ENCODE measurements at regions not wholly inside any gene's neighbourhood (a gene's known extent, or its start where the extent isn't known, plus 50 kb on each side); places are given as distances from the start of the nearest gene placed in this dataset.

GRCh38 chr6:139539852-139540251 lies 165.4 kb upstream of the CITED2 start:
- in situ Hi-C loops (cut with MboI; ENCODE audit: low pct_unique_long_range_greater_than_20kb, low sequenced_read_pairs, unreplicated experiment) = no loop called here
- TF ChIP-seq, protein P1, sequence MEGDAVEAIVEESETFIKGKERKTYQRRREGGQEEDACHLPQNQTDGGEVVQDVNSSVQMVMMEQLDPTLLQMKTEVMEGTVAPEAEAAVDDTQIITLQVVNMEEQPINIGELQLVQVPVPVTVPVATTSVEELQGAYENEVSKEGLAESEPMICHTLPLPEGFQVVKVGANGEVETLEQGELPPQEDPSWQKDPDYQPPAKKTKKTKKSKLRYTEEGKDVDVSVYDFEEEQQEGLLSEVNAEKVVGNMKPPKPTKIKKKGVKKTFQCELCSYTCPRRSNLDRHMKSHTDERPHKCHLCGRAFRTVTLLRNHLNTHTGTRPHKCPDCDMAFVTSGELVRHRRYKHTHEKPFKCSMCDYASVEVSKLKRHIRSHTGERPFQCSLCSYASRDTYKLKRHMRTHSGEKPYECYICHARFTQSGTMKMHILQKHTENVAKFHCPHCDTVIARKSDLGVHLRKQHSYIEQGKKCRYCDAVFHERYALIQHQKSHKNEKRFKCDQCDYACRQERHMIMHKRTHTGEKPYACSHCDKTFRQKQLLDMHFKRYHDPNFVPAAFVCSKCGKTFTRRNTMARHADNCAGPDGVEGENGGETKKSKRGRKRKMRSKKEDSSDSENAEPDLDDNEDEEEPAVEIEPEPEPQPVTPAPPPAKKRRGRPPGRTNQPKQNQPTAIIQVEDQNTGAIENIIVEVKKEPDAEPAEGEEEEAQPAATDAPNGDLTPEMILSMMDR (IDR thresholded peaks at IDR 0.05; ENCODE audit: extremely low read depth, insufficient read depth, missing control alignments) = no peak
- no peak for DNase-seq (ENCODE audit: low spot score)

GRCh38 chr6:139538366-139538765 lies 163.9 kb upstream of the CITED2 start:
- in situ Hi-C loops (cut with MboI; ENCODE audit: low pct_unique_long_range_greater_than_20kb, low sequenced_read_pairs, unreplicated experiment) = no loop called here
- TF ChIP-seq, protein P1 (IDR thresholded peaks at IDR 0.05; ENCODE audit: extremely low read depth, insufficient read depth, missing control alignments) = no peak
- DNase-seq (ENCODE audit: low spot score) = no peak

- in situ Hi-C loops (cut with MboI; ENCODE audit: low pct_unique_long_range_greater_than_20kb, low sequenced_read_pairs, unreplicated experiment) = no loop called here
- TF ChIP-seq, protein P1 (IDR thresholded peaks at IDR 0.05; ENCODE audit: extremely low read depth, insufficient read depth, missing control alignments) = no peak
- DNase-seq (ENCODE audit: low spot score) = no peak
These were observed 162.5 kb upstream of the CITED2 start for GRCh38 chr6:139536751-139537617.

GRCh38 chr6:139534472-139535115 lies 160.1 kb upstream of the CITED2 start:
- no peak for DNase-seq (ENCODE audit: low spot score)
- in situ Hi-C loops (cut with MboI; ENCODE audit: low pct_unique_long_range_greater_than_20kb, low sequenced_read_pairs, unreplicated experiment) = no loop called here
- TF ChIP-seq, protein P1 (IDR thresholded peaks at IDR 0.05; ENCODE audit: extremely low read depth, insufficient read depth, missing control alignments) = no peak

- in situ Hi-C loops (cut with MboI; ENCODE audit: low pct_unique_long_range_greater_than_20kb, low sequenced_read_pairs, unreplicated experiment) = no loop called here
- TF ChIP-seq, protein P1 (IDR thresholded peaks at IDR 0.05; ENCODE audit: extremely low read depth, insufficient read depth, missing control alignments) = no peak
- DNase-seq (ENCODE audit: low spot score) = no peak
These were observed 159.4 kb upstream of the CITED2 start for GRCh38 chr6:139533573-139534471.

DNA sequence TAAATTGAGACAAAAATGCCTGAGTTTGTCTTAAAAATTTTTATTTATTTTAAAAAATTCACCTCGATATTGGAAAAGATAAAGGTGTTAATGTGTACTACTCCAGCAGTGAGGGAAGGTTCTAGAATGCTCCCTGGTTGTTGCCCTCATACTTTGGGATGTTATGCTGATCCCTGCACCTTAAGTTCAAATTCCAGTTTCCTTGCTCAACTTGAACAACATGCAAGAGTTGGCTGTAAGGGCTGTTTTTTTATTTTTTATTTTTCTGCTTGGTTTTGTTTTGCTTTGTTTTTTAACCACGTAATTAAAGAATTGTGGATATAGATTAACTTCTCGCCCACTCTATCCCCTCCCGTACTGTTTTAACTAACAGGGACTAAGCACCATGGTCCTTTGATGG lies 158.7 kb upstream of the CITED2 start:
- DNase-seq (ENCODE audit: low spot score) = no peak
- TF ChIP-seq, protein P1 (IDR thresholded peaks at IDR 0.05; ENCODE audit: extremely low read depth, insufficient read depth, missing control alignments) = no peak
- in situ Hi-C loops (cut with MboI; ENCODE audit: low pct_unique_long_range_greater_than_20kb, low sequenced_read_pairs, unreplicated experiment) = no loop called here
